LNCAP (cell line): ENCODE measurements at regions not wholly inside any gene's neighbourhood (a gene's known extent, or its start where the extent isn't known, plus 50 kb on each side); places are given as distances from the start of the nearest gene placed in this dataset.

Experiments used
- CTCF ChIP-seq: fragments of 450-650 bp; IDR thresholded peaks from 2 replicates; pipeline ENCODE4 v1.5.1; 2017; ENCODE audit warnings: mild to moderate bottlenecking

- TF ChIP-seq CTCF: no peak
Measured at GRCh38 chr5:141743866-141744272, 61.8 kb upstream of the ARAP3 start.

DNA sequence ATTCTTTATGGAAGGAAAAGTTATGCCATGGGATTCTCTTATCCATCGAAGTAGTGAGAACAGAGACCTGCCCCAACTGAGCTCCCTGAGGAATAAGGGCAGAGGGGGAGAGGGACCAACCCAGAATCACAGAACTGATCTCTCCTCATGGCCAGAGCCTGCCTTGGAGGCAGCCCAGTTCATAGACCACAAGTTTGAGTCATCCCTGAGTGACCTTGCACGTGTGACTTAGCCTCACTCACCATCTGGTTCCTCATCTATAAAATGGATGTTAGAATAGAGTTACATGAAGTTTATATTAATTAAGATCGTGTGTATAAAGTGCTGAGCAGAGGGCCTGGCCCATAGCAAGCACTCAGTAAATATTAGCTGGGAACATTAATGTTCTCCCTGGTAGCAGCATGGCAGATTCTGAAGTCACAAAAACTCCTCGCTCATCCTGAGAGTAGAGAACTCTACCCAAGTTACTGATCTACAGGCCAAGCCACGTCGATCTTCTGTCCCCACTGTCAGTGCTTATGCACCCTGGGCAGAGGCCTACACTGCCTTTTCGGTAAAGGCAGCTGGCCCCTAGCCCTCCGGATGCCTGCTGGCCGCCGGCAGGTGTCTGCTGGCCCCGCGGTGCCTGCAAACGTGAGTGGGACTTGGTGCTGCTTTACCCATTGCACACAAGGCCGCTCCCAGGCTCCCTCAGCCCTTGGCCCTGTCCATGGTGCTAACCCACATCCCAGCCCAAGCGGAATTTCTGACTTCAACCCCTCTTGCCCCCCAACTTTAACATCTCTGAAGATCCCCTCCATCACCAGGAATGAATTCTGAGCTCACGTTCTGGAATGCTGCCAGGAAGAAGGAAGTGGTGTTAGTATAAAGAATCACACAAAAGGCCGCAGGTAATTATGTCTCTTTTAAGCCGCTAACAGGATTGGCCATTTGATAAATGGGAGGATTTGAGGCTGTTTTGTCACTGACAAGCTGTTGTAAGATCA is 61.1 kb upstream of the ARAP3 start:
- no peak for TF ChIP-seq CTCF

- TF ChIP-seq CTCF: no peak
Measured at GRCh38 chr5:141742144-141742543, 60.1 kb upstream of the ARAP3 start.

DNA sequence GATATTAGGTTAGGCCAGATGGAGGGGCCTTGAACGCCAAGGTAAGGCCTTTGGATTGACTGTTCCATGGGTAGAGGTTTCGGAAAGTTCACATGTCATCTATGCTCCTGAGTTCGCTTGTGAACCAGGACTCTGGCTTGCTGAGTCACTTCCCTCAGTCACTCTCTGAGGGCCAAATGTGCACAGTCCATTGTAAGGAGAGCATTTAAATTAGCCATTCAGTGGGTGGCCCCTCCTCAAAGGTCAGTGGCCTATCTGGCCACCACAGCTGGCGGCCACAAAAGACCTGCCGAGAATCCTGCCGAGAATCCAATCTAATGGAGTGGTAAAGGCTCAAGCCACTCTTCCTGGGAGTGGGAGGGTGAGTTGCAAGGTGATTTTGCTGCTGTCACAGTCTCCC is 58.9 kb upstream of the ARAP3 start:
- TF ChIP-seq CTCF: no peak

GRCh38 chr5:141737535-141737934 is 55.5 kb upstream of the ARAP3 start:
- TF ChIP-seq CTCF: no peak

DNA sequence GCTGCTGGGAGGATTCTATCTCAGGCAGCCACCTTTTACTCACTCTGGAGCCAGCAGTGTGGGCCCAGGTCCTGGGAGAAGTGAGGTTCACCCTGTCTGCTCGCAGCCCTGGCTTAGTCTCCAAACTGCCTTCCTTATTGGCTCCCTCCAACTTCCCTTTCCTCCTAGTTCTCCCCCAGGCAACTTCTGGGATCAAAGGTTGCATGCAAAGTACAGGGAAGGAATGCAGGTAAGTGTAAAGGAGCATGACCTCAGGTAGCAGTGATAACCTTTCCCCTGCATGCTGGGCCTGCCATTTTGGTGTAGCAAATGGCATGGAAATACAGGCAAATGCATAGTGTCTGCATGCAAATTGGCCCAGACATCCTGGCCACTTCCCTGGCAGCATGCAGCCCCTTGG is 53.8 kb upstream of the ARAP3 start:
- no peak for TF ChIP-seq CTCF

DNA sequence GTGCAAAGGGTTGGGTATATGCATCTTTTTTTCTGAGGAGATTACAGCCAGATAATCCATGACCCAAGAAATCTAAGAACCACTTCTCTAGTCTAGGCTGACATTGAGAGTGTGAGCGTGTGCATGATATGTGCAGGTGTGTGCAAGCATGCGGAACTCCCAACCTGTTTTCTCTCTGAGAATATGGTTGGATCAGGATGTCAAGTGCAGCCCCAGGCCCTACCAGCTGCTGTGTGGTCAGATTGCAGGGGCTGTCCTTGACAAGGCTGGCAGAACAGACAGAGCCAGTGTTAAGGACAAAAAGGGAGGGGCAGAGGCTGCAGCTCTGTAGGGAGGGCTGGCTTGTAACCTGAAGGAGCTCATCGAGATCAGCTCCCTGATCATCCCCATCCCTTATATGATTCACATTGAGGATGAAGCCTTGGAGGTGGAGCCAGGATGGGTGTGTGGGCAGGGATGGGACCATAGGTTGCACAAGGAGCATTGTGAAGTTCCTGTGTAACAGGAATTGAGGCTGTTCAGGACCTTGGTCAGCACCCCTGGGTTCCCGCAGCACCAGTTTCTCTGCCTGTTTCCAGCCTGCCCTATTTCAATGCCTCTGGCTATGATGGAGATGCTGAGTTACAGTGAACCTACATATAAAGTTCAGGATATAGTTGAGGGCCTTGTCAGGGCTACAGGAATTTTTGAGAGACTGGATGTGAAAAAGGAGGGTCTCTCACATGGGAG is 52.6 kb upstream of the ARAP3 start:
- TF ChIP-seq CTCF: no peak
